Activated naive CD4-positive, alpha-beta T cell treated with anti-CD3 and anti-CD28 coated beads for 36 hours (primary cell): ENCODE measurements at regions not wholly inside any gene's neighbourhood (a gene's known extent, or its start where the extent isn't known, plus 50 kb on each side); places are given as distances from the start of the nearest gene placed in this dataset.
"Not testable (repeated sequence)": the region's sequence is repeated elsewhere in the genome, so short reads cannot be mapped to it uniquely, and the experiment has no call there.

ENCODE experiments used
- CTCF ChIA-PET: fragments of 350-600 bp; sonication (Branson Sonifier 250); formaldehyde crosslinking; loops from one replicate; lab custom pipeline; 2021; ENCODE audit warnings: antibody characterized with exemption; lab: Charles Lee
- DNase-seq: peaks from one replicate; pipeline ENCODE4 v3.0.0-alpha.2; 2020
- H3K27ac Mint-ChIP-seq: one replicate; pipeline ENCODE4 v1.8.0; 2021; ENCODE audit warnings: mild to moderate bottlenecking, mixed read lengths
- H3K27me3 Mint-ChIP-seq: one replicate; pipeline ENCODE4 v1.8.0; 2021; ENCODE audit warnings: low read depth, mixed read lengths
- H3K36me3 Mint-ChIP-seq: one replicate; pipeline ENCODE4 v1.8.0; 2021; ENCODE audit warnings: low read depth, mixed read lengths
- H3K4me1 Mint-ChIP-seq: one replicate; pipeline ENCODE4 v1.8.0; 2021; ENCODE audit warnings: low read depth, mixed read lengths
- H3K4me3 Mint-ChIP-seq: one replicate; pipeline ENCODE4 v1.8.0; 2021; ENCODE audit warnings: mild to moderate bottlenecking, moderate library complexity, mixed read lengths
- H3K9me3 Mint-ChIP-seq: one replicate; pipeline ENCODE4 v1.8.0; 2021; ENCODE audit warnings: mixed read lengths
- intact Hi-C: fragments of 100-400 bp; cut with micrococcal nuclease; formaldehyde crosslinking; loops from one replicate; pipeline ENCODE4 v1.15.1; 2023

- Mint-ChIP-seq H3K9me3 (peaks cover 2% of the 10 kb centered on the region), H3K27ac (no peak overlapping the region), H3K4me3 (no peak overlapping the region), H3K4me1 (no peaks in the 10 kb centered on the region), H3K27me3 (no peaks in the 10 kb centered on the region), H3K36me3 (no peaks in the 10 kb centered on the region)
- DNase-seq, result no peak
- CTCF ChIA-PET, result interaction anchor here (1.1 kb wide), 1 partner anchor 142 kb away, joined by 3 read pairs; no protein-coding TSS in a partner anchor
- intact Hi-C loops, result no loop called here
These were observed 180.2 kb upstream of the CACNA2D1 start for GRCh38 chr7:82623812-82624211.

- Mint-ChIP-seq H3K4me1 (no peaks in the 10 kb centered on the region), H3K27me3 (no peaks in the 10 kb centered on the region), H3K4me3 (no peak overlapping the region), H3K9me3 (peaks cover 2% of the 10 kb centered on the region), H3K36me3 (no peaks in the 10 kb centered on the region), H3K27ac (no peak overlapping the region)
- no peak for DNase-seq
- CTCF ChIA-PET, result no interaction called here
- intact Hi-C loops, result no loop called here
These were observed 173.6 kb upstream of the CACNA2D1 start for GRCh38 chr7:82617156-82617555.

GRCh38 chr7:82616059-82616728 is 172.6 kb upstream of the CACNA2D1 start:
- Mint-ChIP-seq H3K27ac (no peak overlapping the region), H3K36me3 (no peaks in the 10 kb centered on the region), H3K27me3 (no peaks in the 10 kb centered on the region), H3K9me3 (no peaks in the 10 kb centered on the region), H3K4me1 (no peaks in the 10 kb centered on the region), H3K4me3 (no peak overlapping the region)
- CTCF ChIA-PET, result no interaction called here
- intact Hi-C loops, result no loop called here
- no peak for DNase-seq

GRCh38 chr7:82615527-82615926 is 171.9 kb upstream of the CACNA2D1 start:
- DNase-seq, result no peak
- intact Hi-C loops, result no loop called here
- CTCF ChIA-PET, result no interaction called here
- Mint-ChIP-seq H3K36me3 (no peaks in the 10 kb centered on the region), H3K9me3 (no peaks in the 10 kb centered on the region), H3K27ac (no peak overlapping the region), H3K27me3 (no peaks in the 10 kb centered on the region), H3K4me3 (no peak overlapping the region), H3K4me1 (no peaks in the 10 kb centered on the region)

GRCh38 chr7:82609746-82610145 is 166.2 kb upstream of the CACNA2D1 start:
- Mint-ChIP-seq H3K4me3 (no peak overlapping the region), H3K36me3 (no peaks in the 10 kb centered on the region), H3K27ac (no peak overlapping the region), H3K9me3 (no peaks in the 10 kb centered on the region), H3K4me1 (no peaks in the 10 kb centered on the region), H3K27me3 (no peaks in the 10 kb centered on the region)
- CTCF ChIA-PET, result no interaction called here
- DNase-seq, result no peak
- intact Hi-C loops, result loop anchor here (5.0 kb wide), 1 partner anchor 377 kb away; no protein-coding TSS in a partner anchor

GRCh38 chr7:82605247-82605864 is 161.8 kb upstream of the CACNA2D1 start:
- Mint-ChIP-seq H3K4me3 (no peak overlapping the region), H3K36me3 (no peaks in the 10 kb centered on the region), H3K27me3 (no peaks in the 10 kb centered on the region), H3K4me1 (no peaks in the 10 kb centered on the region), H3K27ac (no peak overlapping the region), H3K9me3 (no peaks in the 10 kb centered on the region)
- intact Hi-C loops, result loop anchor here (1.0 to 5.0 kb wide), 4 partner anchors 123 to 1123 kb away; no protein-coding TSS in a partner anchor
- peak; percentile 20 for DNase-seq
- CTCF ChIA-PET, result interaction anchor here (0.6 to 1.3 kb wide), 5 partner anchors 33 to 1122 kb away, joined by 3 to 7 read pairs (median 4); no protein-coding TSS in a partner anchor

GRCh38 chr7:82602066-82602465 is 158.5 kb upstream of the CACNA2D1 start:
- no peak for DNase-seq
- no peaks in the 10 kb centered on the region for H3K9me3 Mint-ChIP-seq
- H3K36me3 Mint-ChIP-seq, result no peaks in the 10 kb centered on the region
- H3K27me3 Mint-ChIP-seq, result no peaks in the 10 kb centered on the region
- intact Hi-C loops, result no loop called here
- H3K4me3 Mint-ChIP-seq, result no peak overlapping the region
- CTCF ChIA-PET, result no interaction called here
- H3K27ac Mint-ChIP-seq, result no peak overlapping the region
- H3K4me1 Mint-ChIP-seq, result no peaks in the 10 kb centered on the region

- no peaks in the 10 kb centered on the region for H3K27me3 Mint-ChIP-seq
These were observed 157.0 kb upstream of the CACNA2D1 start for GRCh38 chr7:82600531-82600930.

GRCh38 chr7:82599895-82600294 is 156.3 kb upstream of the CACNA2D1 start:
- intact Hi-C loops, result no loop called here
- peaks cover 3% of the 10 kb centered on the region for H3K4me1 Mint-ChIP-seq

More at GRCh38 chr7:82600531-82600930, 157.0 kb upstream of the CACNA2D1 start:
- H3K27ac Mint-ChIP-seq, result no peak overlapping the region
- intact Hi-C loops, result no loop called here
- H3K36me3 Mint-ChIP-seq, result no peaks in the 10 kb centered on the region
- CTCF ChIA-PET, result no interaction called here
- H3K4me1 Mint-ChIP-seq, result peaks cover 3% of the 10 kb centered on the region
- no peaks in the 10 kb centered on the region for H3K9me3 Mint-ChIP-seq
- no peak overlapping the region for H3K4me3 Mint-ChIP-seq
- DNase-seq, result no peak

GRCh38 chr7:82598958-82599357 is 155.4 kb upstream of the CACNA2D1 start:
- Mint-ChIP-seq H3K27ac (no peak overlapping the region), H3K4me3 (no peak overlapping the region), H3K36me3 (no peaks in the 10 kb centered on the region), H3K27me3 (no peaks in the 10 kb centered on the region), H3K4me1 (peaks cover 3% of the 10 kb centered on the region), H3K9me3 (no peaks in the 10 kb centered on the region)
- no peak for DNase-seq
- CTCF ChIA-PET, result no interaction called here
- intact Hi-C loops, result no loop called here

More at GRCh38 chr7:82599895-82600294, 156.3 kb upstream of the CACNA2D1 start:
- CTCF ChIA-PET, result no interaction called here
- Mint-ChIP-seq H3K36me3 (no peaks in the 10 kb centered on the region), H3K4me3 (no peak overlapping the region), H3K9me3 (no peaks in the 10 kb centered on the region), H3K27me3 (no peaks in the 10 kb centered on the region), H3K27ac (no peak overlapping the region)
- DNase-seq, result no peak

- H3K36me3 Mint-ChIP-seq, H3K4me3 Mint-ChIP-seq, intact Hi-C loops, H3K27me3 Mint-ChIP-seq, DNase-seq, H3K9me3 Mint-ChIP-seq, H3K4me1 Mint-ChIP-seq, H3K27ac Mint-ChIP-seq, CTCF ChIA-PET: not testable (repeated sequence)
These were observed 152.2 kb upstream of the CACNA2D1 start for GRCh38 chr7:82595795-82596194.

GRCh38 chr7:82595176-82595575 is 151.6 kb upstream of the CACNA2D1 start:
- no peak for DNase-seq
- Mint-ChIP-seq H3K9me3 (no peaks in the 10 kb centered on the region), H3K27me3 (no peaks in the 10 kb centered on the region), H3K27ac (no peak overlapping the region), H3K36me3 (no peaks in the 10 kb centered on the region), H3K4me3 (no peak overlapping the region), H3K4me1 (peaks cover 3% of the 10 kb centered on the region)
- CTCF ChIA-PET, result no interaction called here
- intact Hi-C loops, result no loop called here

- intact Hi-C loops, result no loop called here
- Mint-ChIP-seq H3K9me3 (no peaks in the 10 kb centered on the region), H3K36me3 (no peaks in the 10 kb centered on the region), H3K4me3 (no peak overlapping the region), H3K27me3 (no peaks in the 10 kb centered on the region), H3K27ac (no peak overlapping the region), H3K4me1 (peaks cover 3% of the 10 kb centered on the region)
- no peak for DNase-seq
- CTCF ChIA-PET, result no interaction called here
These were observed 151.1 kb upstream of the CACNA2D1 start for GRCh38 chr7:82594665-82595064.
